Smooth muscle cell (in vitro differentiated cells): ENCODE measurements at regions not wholly inside any gene's neighbourhood (a gene's known extent, or its start where the extent isn't known, plus 50 kb on each side); places are given as distances from the start of the nearest gene placed in this dataset.

Source experiments
- DNase-seq: peaks from one replicate; lab custom pipeline; 2025; ENCODE audit not compliant: unreplicated experiment; lab: John Stamatoyannopoulos, UW
- H2AFZ ChIP-seq: fragments of 200-600 bp; sonication (generic); 2 replicates; pipeline ENCODE4 v1.6.0; 2016; ENCODE audit warnings: antibody characterized with exemption, low read depth, mild to moderate bottlenecking
- H3F3A ChIP-seq: fragments of 200-600 bp; sonication (generic); 2 replicates; pipeline ENCODE4 v1.6.0; 2017; ENCODE audit warnings: antibody characterized with exemption, low read depth
- H3K27ac ChIP-seq: fragments of 200-600 bp; sonication (generic); 2 replicates; pipeline ENCODE4 v1.5.1; 2016; ENCODE audit warnings: low read depth, mild to moderate bottlenecking
- H3K27me3 ChIP-seq: fragments of 200-600 bp; sonication (generic); 2 replicates; pipeline ENCODE4 v1.6.1; 2016; ENCODE audit warnings: low read depth, mild to moderate bottlenecking
- H3K36me3 ChIP-seq: fragments of 200-600 bp; sonication (generic); 2 replicates; pipeline ENCODE4 v1.5.1; 2016; ENCODE audit warnings: low read depth
- H3K4me1 ChIP-seq: fragments of 200-600 bp; sonication (generic); 2 replicates; pipeline ENCODE4 v1.5.1; 2016; ENCODE audit warnings: low read depth
- H3K4me2 ChIP-seq: fragments of 200-600 bp; sonication (generic); 2 replicates; pipeline ENCODE4 v1.6.0; 2016; ENCODE audit warnings: mild to moderate bottlenecking
- H3K4me3 ChIP-seq: fragments of 200-600 bp; sonication (generic); 2 replicates; pipeline ENCODE4 v1.5.1; 2016; ENCODE audit warnings: mild to moderate bottlenecking
- H3K79me2 ChIP-seq: fragments of 200-600 bp; sonication (generic); 2 replicates; pipeline ENCODE4 v1.6.0; 2016; ENCODE audit warnings: low read depth, mild to moderate bottlenecking
- H3K9ac ChIP-seq: fragments of 200-600 bp; sonication (generic); 2 replicates; pipeline ENCODE4 v1.6.0; 2016; ENCODE audit warnings: low read depth
- H3K9me3 ChIP-seq: fragments of 200-600 bp; sonication (generic); replicated peaks from 2 replicates; pipeline ENCODE4 v1.5.1; 2016; ENCODE audit warnings: low read depth
- H4K20me1 ChIP-seq: fragments of 200-600 bp; sonication (generic); 2 replicates; pipeline ENCODE4 v1.6.0; 2016; ENCODE audit warnings: low read depth
- CTCF ChIP-seq: fragments of 200-600 bp; sonication (generic); IDR thresholded peaks from 2 replicates; pipeline ENCODE4 v1.5.1; 2017; ENCODE audit warnings: borderline replicate concordance, mild to moderate bottlenecking, antibody characterized with exemption; ENCODE audit not compliant: insufficient read depth, poor library complexity, severe bottlenecking
- WGBS: methylation state at CpG from one replicate; pipeline ENCODE4 v1.1.7; 2016; ENCODE audit warnings: low lambda C conversion rate; 5-methylcytosine and 5-hydroxymethylcytosine counted together

- Histone ChIP-seq H3K79me2 (no peaks in the 10 kb centered on the region), H3K4me3 (no peak overlapping the region), H3K9me3 (no peaks in the 10 kb centered on the region), H3K9ac (no peak overlapping the region), H3K27ac (no peak overlapping the region), H3K4me2 (no peak overlapping the region), H3K4me1 (no peaks in the 10 kb centered on the region), H4K20me1 (no peaks in the 10 kb centered on the region), H3K27me3 (no peaks in the 10 kb centered on the region), H2AFZ (no peak overlapping the region), H3K36me3 (no peaks in the 10 kb centered on the region), H3F3A (no peaks in the 10 kb centered on the region)
- WGBS: 79% methylated on average over 5 of the region's 5 CpGs
- DNase-seq: no peak
- no peak for TF ChIP-seq CTCF
Observed at GRCh38 chr2:13542642-13543041, 825.9 kb downstream of the TRIB2 start.

GRCh38 chr2:13543550-13543949 lies 826.8 kb downstream of the TRIB2 start:
- no peak for TF ChIP-seq CTCF
- Histone ChIP-seq H3F3A (no peaks in the 10 kb centered on the region), H3K4me3 (no peak overlapping the region), H4K20me1 (no peaks in the 10 kb centered on the region), H3K4me2 (no peak overlapping the region), H3K36me3 (no peaks in the 10 kb centered on the region), H3K27ac (no peak overlapping the region), H3K27me3 (no peaks in the 10 kb centered on the region), H3K9me3 (no peaks in the 10 kb centered on the region), H3K4me1 (no peaks in the 10 kb centered on the region), H2AFZ (no peak overlapping the region), H3K9ac (no peak overlapping the region), H3K79me2 (no peaks in the 10 kb centered on the region)
- DNase-seq: no peak
- WGBS: 77% methylated on average over 1 of the region's 1 CpG

- 48% methylated on average over 2 of the region's 2 CpGs for WGBS
- H3K9ac ChIP-seq: no peak overlapping the region
- no peaks in the 10 kb centered on the region for H3K27me3 ChIP-seq
- H3K4me3 ChIP-seq: no peak overlapping the region
- no peak overlapping the region for H3K4me2 ChIP-seq
- H3K27ac ChIP-seq: no peak overlapping the region
- H3K4me1 ChIP-seq: no peaks in the 10 kb centered on the region
- H3K9me3 ChIP-seq: no peaks in the 10 kb centered on the region
- no peak overlapping the region for H2AFZ ChIP-seq
- H3F3A ChIP-seq: no peaks in the 10 kb centered on the region
- no peak for TF ChIP-seq CTCF
- H3K36me3 ChIP-seq: no peaks in the 10 kb centered on the region
- no peaks in the 10 kb centered on the region for H4K20me1 ChIP-seq
- DNase-seq: no peak
- H3K79me2 ChIP-seq: no peaks in the 10 kb centered on the region
Observed at GRCh38 chr2:13545320-13545719, 828.6 kb downstream of the TRIB2 start.

GRCh38 chr2:13546131-13546530 lies 829.4 kb downstream of the TRIB2 start:
- no peak overlapping the region for H2AFZ ChIP-seq
- no peak for TF ChIP-seq CTCF

More at GRCh38 chr2:13546131-13546530, 829.4 kb downstream of the TRIB2 start:
- no peak overlapping the region for H3K27ac ChIP-seq
- H3K4me2 ChIP-seq: no peak overlapping the region
- H3K79me2 ChIP-seq: no peaks in the 10 kb centered on the region
- no peaks in the 10 kb centered on the region for H3K9me3 ChIP-seq
- H3K27me3 ChIP-seq: no peaks in the 10 kb centered on the region
- H3K4me1 ChIP-seq: no peaks in the 10 kb centered on the region
- no peak overlapping the region for H3K4me3 ChIP-seq
- no peaks in the 10 kb centered on the region for H4K20me1 ChIP-seq
- no peaks in the 10 kb centered on the region for H3K36me3 ChIP-seq
- H3F3A ChIP-seq: no peaks in the 10 kb centered on the region
- 79% methylated on average over 1 of the region's 1 CpG for WGBS
- DNase-seq: no peak
- no peak overlapping the region for H3K9ac ChIP-seq
